22Rv1 (cell line): ENCODE measurements at regions not wholly inside any gene's neighbourhood (a gene's known extent, or its start where the extent isn't known, plus 50 kb on each side); places are given as distances from the start of the nearest gene placed in this dataset.

Source experiments
- CTCF ChIP-seq: fragments of 450-650 bp; IDR thresholded peaks from 2 replicates; pipeline ENCODE4 v1.5.1; 2017; ENCODE audit warnings: mild to moderate bottlenecking
- ZFX ChIP-seq: fragments of 450-650 bp; IDR thresholded peaks from 2 replicates; pipeline ENCODE4 v1.6.1; 2017; ENCODE audit warnings: antibody characterized with exemption, borderline replicate concordance

- no peak for TF ChIP-seq CTCF
- no peak for TF ChIP-seq ZFX
These were observed 183.5 kb downstream of the SCG2 start for GRCh38 chr2:223418604-223419199.
